Ovary (tissue), 7 donors: ENCODE measurements at regions not wholly inside any gene's neighbourhood (a gene's known extent, or its start where the extent isn't known, plus 50 kb on each side); places are given as distances from the start of the nearest gene placed in this dataset.

Experiments used
- DNase-seq, 5 donors: peaks; one replicate each; pipeline ENCODE4 v3.0.0-alpha.2; 2019 to 2020
- H3K27ac ChIP-seq, 2 donors: fragments of 200-600 bp; one replicate each; pipeline versions ENCODE4 v1.5.1 to v1.8.0; 2019 to 2022
- H3K27me3 ChIP-seq: fragments of 200-600 bp; one replicate; pipeline ENCODE4 v1.8.0; 2022
- H3K36me3 ChIP-seq: fragments of 200-600 bp; sonication (generic); one replicate; pipeline ENCODE4 v1.5.1; 2019
- H3K4me1 ChIP-seq: one replicate; pipeline ENCODE4 v1.8.1; 2013; ENCODE audit warnings: mild to moderate bottlenecking, moderate library complexity; ENCODE audit not compliant: insufficient read depth
- H3K4me3 ChIP-seq: fragments of 200-600 bp; sonication (generic); one replicate; pipeline ENCODE4 v1.5.1; 2017
- H3K9me3 ChIP-seq, 2 donors: fragments of 200-600 bp in 1 of 2; sonication (generic) in 1 of 2; one replicate each; pipeline versions ENCODE4 v1.5.1 to v1.8.1; 2013 to 2019; ENCODE audit warnings: mild to moderate bottlenecking in 1 of 2, moderate library complexity in 1 of 2
- EP300 ChIP-seq: sonication (generic); formaldehyde crosslinking; IDR thresholded peaks from one replicate; pipeline ENCODE4 v1.6.1; 2017; ENCODE audit warnings: antibody characterized with exemption
- POLR2A ChIP-seq: fragments of 450-650 bp; IDR thresholded peaks from one replicate; pipeline ENCODE4 v1.6.1; 2017; ENCODE audit warnings: antibody characterized with exemption, mild to moderate bottlenecking, moderate library complexity
- WGBS, 3 donors: extraction: QIAGEN DNeasy Blood & Tissue Kit in 1 of 3; methylation state at CpG; one replicate each; pipeline versions ENCODE4 v1.1.5 to v1.1.7; 2013 to 2017; 5-methylcytosine and 5-hydroxymethylcytosine counted together
- intact Hi-C, 4 donors: fragments of 100-400 bp; cut with DNase I; formaldehyde crosslinking; loops; one replicate each; pipeline versions ENCODE4 v1.11.0 to v1.15.1; 2022 to 2023
- TF ChIP-seq, protein P1 (sequence below), 3 donors: fragments of 450-650 bp in 2 of 3; fragments of 200-600 bp in 1 of 3; IDR thresholded peaks; one replicate each; pipeline versions ENCODE4 v1.5.1 to v1.8.0; 2016 to 2022; ENCODE audit warnings: antibody characterized with exemption in 3 of 3, mild to moderate bottlenecking in 1 of 3
- donor health status: DM: no; HTN: no; CAD: no; lungs with moderate emphysema.
- donor health status: DM: no; HTN: no; CAD: no.
- donor health status: Bipolar disorder and iron deficiency.
- donor health status: DM: no; HTN: no; CAD: no.
- donor health status: DM: yes; HTN: yes; CAD: no.

DNA sequence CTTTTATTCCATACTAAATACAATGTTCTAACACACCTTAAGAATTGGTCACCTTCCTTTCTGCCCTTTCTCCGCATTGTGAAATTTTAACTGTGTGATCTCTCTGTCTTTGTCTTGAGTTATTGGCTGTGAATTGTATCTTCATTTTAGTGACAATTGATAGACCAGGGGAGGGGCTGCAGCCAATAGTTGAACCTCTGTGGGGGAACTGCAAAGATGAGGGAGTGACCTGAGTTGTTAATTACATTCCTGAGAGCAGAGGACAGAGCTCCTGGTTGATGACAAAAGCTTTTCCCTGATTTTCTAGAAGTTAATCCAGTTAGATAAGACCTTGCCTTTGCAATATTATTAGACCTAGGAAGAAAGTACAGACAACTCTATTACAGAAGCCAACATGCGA lies 1535.7 kb downstream of the BRINP3 start:
- Histone ChIP-seq H3K36me3 (no peaks in the 10 kb centered on the region), H3K4me3 (no peak overlapping the region), H3K9me3 (no peaks in the 10 kb centered on the region), H3K27me3 (no peaks in the 10 kb centered on the region), H3K4me1 (no peaks in the 10 kb centered on the region), H3K27ac (no peak overlapping the region)
- DNase-seq = no peak
- intact Hi-C loops = no loop called here
- TF ChIP-seq, protein P1, sequence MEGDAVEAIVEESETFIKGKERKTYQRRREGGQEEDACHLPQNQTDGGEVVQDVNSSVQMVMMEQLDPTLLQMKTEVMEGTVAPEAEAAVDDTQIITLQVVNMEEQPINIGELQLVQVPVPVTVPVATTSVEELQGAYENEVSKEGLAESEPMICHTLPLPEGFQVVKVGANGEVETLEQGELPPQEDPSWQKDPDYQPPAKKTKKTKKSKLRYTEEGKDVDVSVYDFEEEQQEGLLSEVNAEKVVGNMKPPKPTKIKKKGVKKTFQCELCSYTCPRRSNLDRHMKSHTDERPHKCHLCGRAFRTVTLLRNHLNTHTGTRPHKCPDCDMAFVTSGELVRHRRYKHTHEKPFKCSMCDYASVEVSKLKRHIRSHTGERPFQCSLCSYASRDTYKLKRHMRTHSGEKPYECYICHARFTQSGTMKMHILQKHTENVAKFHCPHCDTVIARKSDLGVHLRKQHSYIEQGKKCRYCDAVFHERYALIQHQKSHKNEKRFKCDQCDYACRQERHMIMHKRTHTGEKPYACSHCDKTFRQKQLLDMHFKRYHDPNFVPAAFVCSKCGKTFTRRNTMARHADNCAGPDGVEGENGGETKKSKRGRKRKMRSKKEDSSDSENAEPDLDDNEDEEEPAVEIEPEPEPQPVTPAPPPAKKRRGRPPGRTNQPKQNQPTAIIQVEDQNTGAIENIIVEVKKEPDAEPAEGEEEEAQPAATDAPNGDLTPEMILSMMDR (IDR thresholded peaks at IDR 0.05) = no peak
- TF ChIP-seq POLR2A (no peak), EP300 (no peak)
- WGBS, 3 donors = 89 to 91% (median 90%) methylated on average over 2 of the region's 2 CpGs

DNA sequence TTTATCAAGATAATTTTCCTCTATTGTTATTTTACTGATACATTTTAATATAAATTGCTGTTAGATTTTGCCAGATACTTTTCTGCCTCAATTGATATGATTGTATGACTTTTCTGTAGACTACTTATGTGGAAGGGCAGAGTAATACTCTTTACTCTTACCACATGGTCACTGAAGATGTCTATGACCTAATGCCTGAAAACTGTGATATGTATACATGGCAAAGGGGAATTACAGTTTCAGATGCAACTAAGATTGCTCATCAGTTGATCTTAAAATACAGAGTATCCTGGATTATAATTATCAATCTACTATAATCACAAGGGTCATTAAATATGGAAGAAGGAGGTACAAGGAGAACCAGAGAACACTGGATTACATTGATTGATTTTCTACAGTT lies 1528.0 kb downstream of the BRINP3 start:
- intact Hi-C loops = no loop called here
- Histone ChIP-seq H3K4me3 (no peak overlapping the region), H3K9me3 (no peaks in the 10 kb centered on the region), H3K36me3 (no peaks in the 10 kb centered on the region), H3K27me3 (no peaks in the 10 kb centered on the region), H3K4me1 (no peaks in the 10 kb centered on the region), H3K27ac (no peak overlapping the region)
- TF ChIP-seq EP300 (no peak), POLR2A (no peak)
- TF ChIP-seq, protein P1 (IDR thresholded peaks at IDR 0.05) = no peak
- no peak for DNase-seq

DNA sequence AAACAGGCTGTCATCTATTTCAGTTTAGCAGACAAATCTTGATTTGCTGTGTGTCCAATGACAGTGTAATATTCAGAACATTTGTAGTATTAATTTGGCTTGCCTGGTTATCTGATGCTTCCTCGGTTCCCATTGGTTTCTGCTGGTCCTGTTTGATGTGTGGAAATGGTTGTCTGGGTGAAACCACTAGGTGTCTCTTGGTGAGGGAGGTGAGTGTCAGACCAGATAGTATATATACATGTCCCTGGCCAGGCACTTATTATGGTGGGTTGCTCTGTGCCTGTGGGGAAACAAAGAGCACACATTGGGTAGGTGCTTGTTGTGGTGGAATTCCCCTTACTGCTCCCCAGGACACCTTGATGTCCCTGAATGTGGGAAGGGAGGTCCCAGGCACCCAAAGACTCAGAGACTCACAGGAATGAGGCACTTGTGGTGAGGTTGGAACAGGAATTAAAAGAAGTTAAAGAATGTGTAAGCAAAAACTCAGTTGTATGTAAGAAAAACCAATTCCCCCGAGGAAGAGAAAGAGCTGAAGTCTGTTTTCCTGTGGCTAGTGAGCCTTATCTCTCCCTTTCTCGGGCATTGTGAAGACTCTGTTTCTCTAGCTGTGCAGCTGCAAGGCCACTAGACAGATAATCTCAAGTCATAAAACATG lies 1519.1 kb downstream of the BRINP3 start:
- WGBS, 3 donors = 21 to 33% (median 23%) methylated on average over 3 of the region's 3 CpGs
- no peak for DNase-seq
- Histone ChIP-seq H3K36me3 (no peaks in the 10 kb centered on the region), H3K4me1 (no peaks in the 10 kb centered on the region), H3K4me3 (no peak overlapping the region), H3K9me3 (no peaks in the 10 kb centered on the region), H3K27me3 (no peaks in the 10 kb centered on the region), H3K27ac (no peak overlapping the region)
- no peak for TF ChIP-seq POLR2A
- no peak for TF ChIP-seq EP300
- TF ChIP-seq, protein P1 (IDR thresholded peaks at IDR 0.05) = no peak
- intact Hi-C loops = no loop called here

DNA sequence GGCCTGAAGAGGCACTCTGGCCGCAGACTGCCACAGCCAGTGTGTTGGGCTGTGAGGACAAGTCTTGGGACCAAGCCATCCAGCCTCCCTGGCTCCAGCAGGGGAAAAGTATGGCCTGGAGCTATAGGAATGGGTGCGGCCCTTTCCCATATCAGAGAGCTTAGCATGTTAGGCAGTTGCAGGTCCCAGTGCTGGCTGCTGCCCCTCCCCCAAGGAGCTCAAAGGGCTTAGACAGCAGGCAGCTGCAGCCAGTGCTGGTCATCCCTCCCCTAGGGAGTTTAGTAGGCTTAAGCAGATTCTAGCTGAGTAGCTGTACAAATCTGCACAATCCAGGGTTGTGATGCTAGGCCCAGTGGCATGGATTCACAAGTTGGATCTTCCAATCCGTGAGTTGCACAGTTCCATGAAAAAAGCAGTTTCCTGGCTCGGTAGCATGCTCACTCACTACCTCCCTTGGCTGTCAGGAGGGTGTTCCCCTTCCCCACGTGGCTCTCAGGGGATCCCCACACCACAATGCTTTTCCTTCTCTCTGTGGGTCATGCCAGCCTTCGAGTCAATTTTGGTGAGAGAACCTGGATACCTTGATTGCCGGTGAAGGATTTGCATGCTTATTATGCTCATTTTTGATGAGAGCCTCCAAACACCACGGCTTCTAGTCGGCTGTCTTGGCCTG lies 1490.8 kb downstream of the BRINP3 start:
- DNase-seq = no peak
- H3K4me3 ChIP-seq = no peak overlapping the region
- no peaks in the 10 kb centered on the region for H3K27me3 ChIP-seq
- TF ChIP-seq, protein P1 (IDR thresholded peaks at IDR 0.05) = no peak
- no peak for TF ChIP-seq POLR2A
- TF ChIP-seq EP300 = no peak
- no peaks in the 10 kb centered on the region for H3K36me3 ChIP-seq
- no peaks in the 10 kb centered on the region for H3K4me1 ChIP-seq
- intact Hi-C loops = no loop called here
- H3K9me3 ChIP-seq = no peaks in the 10 kb centered on the region
- 63 to 71% (median 68%) methylated on average over 9 of the region's 9 CpGs for WGBS, 3 donors
- H3K27ac ChIP-seq = no peak overlapping the region
